Liver (tissue), 3 donors: ENCODE measurements at regions not wholly inside any gene's neighbourhood (a gene's known extent, or its start where the extent isn't known, plus 50 kb on each side); places are given as distances from the start of the nearest gene placed in this dataset.

Source experiments
- CTCF ChIP-seq: fragments of 150-350 bp; IDR thresholded peaks from 2 replicates; pipeline ENCODE4 v1.5.1; 2017; ENCODE audit warnings: improper control_type of control experiment, low read depth, low read length; ENCODE audit not compliant: missing input control
- HNF4A ChIP-seq, 2 donors: conservative IDR thresholded peaks; 2 replicates each; pipeline ENCODE4 v1.6.1; 2016; ENCODE audit warnings: antibody characterized with exemption in 2 of 2, mild to moderate bottlenecking in 2 of 2
- RAD21 ChIP-seq, 2 donors: IDR thresholded peaks; 2 replicates each; pipeline ENCODE4 v1.6.1; 2016; ENCODE audit warnings: antibody characterized with exemption in 2 of 2, mild to moderate bottlenecking in 2 of 2
- SP1 ChIP-seq: IDR thresholded peaks from 2 replicates; pipeline ENCODE4 v1.6.1; 2018; ENCODE audit warnings: antibody characterized with exemption, mild to moderate bottlenecking
- YY1 ChIP-seq: IDR thresholded peaks from 2 replicates; pipeline ENCODE4 v1.6.1; 2016; ENCODE audit warnings: antibody characterized with exemption, mild to moderate bottlenecking
- ZBTB33 ChIP-seq: IDR thresholded peaks from 2 replicates; pipeline ENCODE4 v1.6.1; 2016; ENCODE audit warnings: antibody characterized with exemption
- donor health status: healthy.
- donor health status: healthy.

- no peak for TF ChIP-seq SP1
- TF ChIP-seq CTCF: no peak
- no peak for TF ChIP-seq HNF4A (conservative IDR thresholded peaks at IDR 0.05)
- no peak for TF ChIP-seq YY1
- TF ChIP-seq RAD21 (IDR thresholded peaks at IDR 0.05): no peak
- no peak for TF ChIP-seq ZBTB33
Measured at GRCh38 chr14:51356381-51356780, 116.3 kb downstream of the TMX1 start.
